GM21447 (cell line): ENCODE measurements at regions not wholly inside any gene's neighbourhood (a gene's known extent, or its start where the extent isn't known, plus 50 kb on each side); places are given as distances from the start of the nearest gene placed in this dataset.
"Not testable (repeated sequence)": the region's sequence is repeated elsewhere in the genome, so short reads cannot be mapped to it uniquely, and the experiment has no call there.

ENCODE experiments used
- ATAC-seq: cut with Tn5 transposase; IDR thresholded peaks from one replicate; pipeline ENCODE4 v1.9.1; 2021; ENCODE audit not compliant: unreplicated experiment

DNA sequence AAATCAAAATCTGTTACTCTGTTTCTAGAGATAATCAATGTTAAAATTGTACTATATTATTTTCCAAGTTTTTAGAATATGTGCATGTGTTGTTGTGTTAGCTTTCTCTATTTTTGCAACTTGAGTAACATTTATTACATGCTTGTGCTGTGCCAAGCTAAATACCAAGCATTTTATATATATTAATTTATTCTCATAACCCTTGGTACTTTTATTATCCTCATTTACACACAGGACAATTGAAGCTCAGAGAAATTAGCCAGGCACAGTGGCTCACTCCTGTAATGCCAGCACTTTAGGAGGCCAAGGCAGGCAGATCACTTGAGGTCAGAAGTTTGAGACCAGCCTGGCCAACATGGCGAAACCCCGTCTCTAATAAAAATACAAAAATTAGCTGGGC, 254.0 kb upstream of the DMRT1 start:
- ATAC-seq: no peak

- ATAC-seq: no peak
These were observed 252.5 kb upstream of the DMRT1 start for GRCh38 chr9:588981-589380.

DNA sequence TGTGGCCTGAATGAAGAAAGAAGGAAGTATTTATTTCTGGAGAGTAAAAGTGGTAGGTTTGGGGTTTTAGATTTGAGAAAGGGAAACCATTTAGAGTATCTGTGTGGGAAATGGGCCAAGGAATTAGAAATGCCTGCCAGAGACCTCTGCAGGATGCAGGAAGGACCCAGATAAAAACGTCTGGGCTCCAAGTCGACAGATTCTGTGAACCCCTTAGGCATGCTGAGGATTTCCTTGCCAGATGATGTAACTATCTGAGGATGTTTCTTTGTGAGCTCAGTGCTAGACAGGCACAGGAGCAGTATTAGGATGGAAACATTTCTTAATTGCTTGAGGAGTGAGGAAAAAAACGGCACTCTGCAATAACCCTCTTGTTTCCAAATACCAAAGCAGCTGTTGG, 251.8 kb upstream of the DMRT1 start:
- ATAC-seq: no peak

DNA sequence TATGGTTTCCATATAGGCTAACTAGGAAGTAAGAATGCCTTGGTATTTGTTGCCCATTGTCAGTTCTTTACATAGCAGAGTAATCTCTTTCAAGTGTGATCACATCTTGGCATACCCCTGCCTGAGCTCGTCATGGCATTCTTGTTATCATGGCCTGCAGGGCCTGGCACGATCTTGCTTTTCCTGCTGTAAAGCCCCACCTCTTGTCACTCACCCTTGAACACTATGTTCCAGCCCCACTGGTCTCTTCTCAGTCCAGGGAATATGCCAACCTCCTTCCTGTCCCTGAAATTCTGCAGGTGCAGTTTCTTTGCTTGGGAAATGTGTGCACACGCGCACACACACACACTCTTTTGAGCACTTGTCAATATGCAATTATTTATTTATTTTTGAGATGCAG, 250.2 kb upstream of the DMRT1 start:
- ATAC-seq: no peak

- no peak for ATAC-seq
These were observed 249.3 kb upstream of the DMRT1 start for GRCh38 chr9:592225-592624.

- ATAC-seq: no peak
These were observed 248.8 kb upstream of the DMRT1 start for GRCh38 chr9:592733-593132.

DNA sequence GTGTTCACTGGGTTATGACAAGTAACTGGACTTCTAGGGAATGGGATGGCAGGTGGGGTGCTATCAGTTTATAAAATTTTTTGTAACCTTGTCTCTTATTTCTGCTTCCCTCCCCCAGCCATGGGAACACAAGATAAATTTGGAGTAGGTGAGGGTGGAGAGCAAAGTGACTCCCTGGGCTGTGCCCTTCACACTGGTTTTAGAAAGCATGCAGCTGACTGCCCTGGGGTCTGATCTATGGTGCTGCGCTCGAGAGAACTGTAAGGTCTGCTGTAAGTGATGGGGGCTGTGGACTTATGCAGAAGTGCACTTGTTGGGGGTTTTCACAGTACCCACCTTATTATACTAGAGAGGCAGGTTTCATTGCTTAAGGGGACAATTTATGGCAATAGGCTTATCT, 247.7 kb upstream of the DMRT1 start:
- ATAC-seq: no peak

DNA sequence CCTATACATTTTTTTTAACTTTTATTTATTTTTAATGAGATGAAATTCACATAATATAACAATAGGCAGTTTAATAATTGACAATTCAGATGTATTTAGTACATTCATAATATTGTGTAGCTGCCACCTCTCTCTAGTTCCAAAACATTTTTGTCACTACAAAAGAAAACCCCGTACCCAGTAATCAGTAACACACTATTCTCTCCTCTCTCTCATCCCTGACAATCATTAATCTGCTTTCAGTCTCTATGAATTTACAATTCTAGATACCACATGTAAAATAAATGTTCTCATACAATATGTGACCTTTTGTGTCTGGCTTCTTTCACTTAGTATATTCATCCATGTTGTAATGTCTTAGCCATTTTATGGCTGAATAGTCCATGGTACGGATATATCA, 244.8 kb upstream of the DMRT1 start:
- ATAC-seq: no peak

DNA sequence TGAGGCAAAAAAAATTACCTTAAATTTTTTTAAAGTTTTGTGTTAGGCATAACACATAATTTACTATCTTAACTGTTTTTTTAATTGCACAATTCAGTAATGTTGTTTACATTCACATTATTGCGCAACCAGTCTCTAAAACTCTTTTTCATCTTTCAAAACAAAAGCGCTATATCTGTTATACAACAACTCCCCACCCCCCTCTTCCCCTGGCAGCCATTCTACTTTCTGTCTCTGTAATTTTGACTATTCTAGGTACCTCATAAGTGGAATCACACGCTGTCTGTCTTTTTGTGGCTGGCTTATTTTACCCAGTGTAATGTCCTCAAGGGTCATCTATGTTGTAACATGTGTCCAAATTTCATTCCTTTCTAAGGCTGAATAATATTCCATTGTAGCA, 241.5 kb upstream of the DMRT1 start:
- no peak for ATAC-seq

GRCh38 chr9:602716-603115, 238.8 kb upstream of the DMRT1 start:
- no peak for ATAC-seq

DNA sequence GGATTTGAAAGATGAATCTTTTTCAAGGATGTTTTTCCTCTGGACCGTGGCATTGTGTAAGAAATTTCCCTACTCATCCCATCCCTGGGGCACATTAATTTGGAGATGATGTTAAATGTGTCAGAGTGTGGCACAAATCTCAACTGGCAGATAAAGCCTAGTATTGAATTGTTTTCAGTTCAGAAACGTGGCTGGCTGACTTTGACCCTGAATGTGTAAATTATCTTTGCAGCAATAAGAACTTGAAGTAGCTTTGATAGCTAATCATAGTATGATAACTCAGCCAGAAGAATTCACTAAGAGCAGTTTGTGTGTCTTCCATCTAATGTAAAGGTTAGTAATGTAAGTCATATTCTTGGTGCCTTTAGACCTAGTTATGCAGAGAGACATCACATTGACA, 238.4 kb upstream of the DMRT1 start:
- no peak for ATAC-seq

GRCh38 chr9:607417-607816, 234.1 kb upstream of the DMRT1 start:
- no peak for ATAC-seq

GRCh38 chr9:613771-614347, 227.6 kb upstream of the DMRT1 start:
- ATAC-seq: peak; percentile 80

DNA sequence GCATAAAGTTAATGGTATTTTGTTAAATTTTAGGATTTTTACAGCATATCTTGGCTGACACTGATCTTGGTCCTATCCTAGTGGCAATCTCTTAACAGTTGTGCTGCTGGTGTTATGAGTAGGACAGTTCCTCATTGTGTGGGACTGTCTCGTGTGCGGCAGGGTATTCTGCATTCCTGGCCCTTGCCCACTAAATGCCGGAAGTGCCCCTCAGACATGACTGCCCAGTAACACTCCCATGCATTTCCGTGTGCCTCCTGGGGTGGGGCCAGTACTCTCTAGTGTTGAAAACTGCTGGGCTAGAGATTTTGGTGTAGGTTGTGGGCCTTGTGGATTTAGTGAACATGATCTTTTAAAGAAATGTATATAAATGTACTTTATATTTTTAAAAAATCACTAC, 227.1 kb upstream of the DMRT1 start:
- ATAC-seq: no peak

DNA sequence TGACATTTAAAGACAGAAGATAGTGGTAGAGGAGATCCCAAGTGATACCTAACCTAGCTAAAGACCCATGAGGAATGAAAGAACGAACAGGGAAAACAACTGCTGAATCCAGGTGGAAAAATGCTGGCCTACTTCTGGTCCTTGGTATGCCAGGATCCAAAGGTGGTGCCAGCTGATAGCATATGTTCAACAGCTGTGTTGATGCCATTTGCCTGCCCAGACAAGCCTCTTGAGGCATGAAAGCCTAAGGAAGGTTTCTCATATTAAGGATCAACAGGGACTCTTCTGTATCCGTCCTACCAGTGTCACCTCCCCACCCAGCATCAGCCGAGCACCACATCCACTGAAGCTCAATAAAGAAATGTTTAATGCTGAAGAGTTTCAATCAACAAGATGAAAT, 225.7 kb upstream of the DMRT1 start:
- ATAC-seq: no peak

- no peak for ATAC-seq
These were observed 224.8 kb upstream of the DMRT1 start for GRCh38 chr9:616694-617093.

- ATAC-seq: no peak
These were observed 223.9 kb upstream of the DMRT1 start for GRCh38 chr9:617445-618085.

- ATAC-seq: no peak
These were observed 223.0 kb upstream of the DMRT1 start for GRCh38 chr9:618478-618877.

- no peak for ATAC-seq
These were observed 220.2 kb upstream of the DMRT1 start for GRCh38 chr9:621201-621855.

- no peak for ATAC-seq
These were observed 216.5 kb upstream of the DMRT1 start for GRCh38 chr9:624935-625500.

- ATAC-seq: no peak
These were observed 215.9 kb upstream of the DMRT1 start for GRCh38 chr9:625613-626012.

DNA sequence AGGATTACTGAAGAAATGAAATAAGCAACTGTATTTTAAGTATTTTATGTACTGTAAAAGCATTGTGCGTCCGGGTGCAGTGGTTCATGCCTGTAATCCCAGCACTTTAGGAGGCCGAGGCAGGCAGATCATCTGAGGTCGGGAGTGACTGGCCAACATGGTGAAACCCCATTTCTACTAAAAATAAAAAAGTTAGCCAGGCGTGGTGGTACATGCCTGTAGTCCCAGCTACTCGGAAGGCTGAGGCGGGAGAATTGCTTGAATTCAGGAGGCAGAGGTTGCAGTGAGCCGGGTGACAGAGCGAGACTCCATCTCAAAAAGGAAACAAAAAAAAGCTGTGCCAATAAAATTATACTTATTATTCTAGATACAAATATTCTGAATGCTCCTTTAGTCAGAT, 215.4 kb upstream of the DMRT1 start:
- ATAC-seq: not testable (repeated sequence)
